ENCODE measurements at regions not wholly inside any gene's neighbourhood (a gene's known extent, or its start where the extent isn't known, plus 50 kb on each side); places are given as distances from the start of the nearest gene placed in this dataset.

GRCh38 chr9:87803623-87804345 is 77.9 kb downstream of the CTSL start (continued):
- TF ChIP-seq SMARCA4 (IDR thresholded peaks at IDR 0.05) (peak; percentile 89), CREB1 (IDR thresholded peaks at IDR 0.05) (peak; percentile 30; the same call in 1 of the 2 replicates), CREB1 (CRISPR knock-in tag; IDR thresholded peaks at IDR 0.05) (no peak), TEAD4 (IDR thresholded peaks at IDR 0.05; ENCODE audit: low read length) (peak; percentile 97), TEAD4 (CRISPR knock-in tag; IDR thresholded peaks at IDR 0.05; ENCODE audit: borderline replicate concordance) (no peak), E2F8 (IDR thresholded peaks at IDR 0.05; ENCODE audit: low read depth, partially characterized antibody) (no peak), TBP (optimal IDR thresholded peaks at IDR 0.05; ENCODE audit: low read depth, low read length) (no peak), HDAC3 (IDR thresholded peaks at IDR 0.05; ENCODE audit: borderline replicate concordance, partially characterized antibody) (peak; percentile 35), ZNF589 (CRISPR knock-in tag; IDR thresholded peaks at IDR 0.05; ENCODE audit: low read depth) (peak; percentile 72; the same call in 1 of the 2 replicates), BRF1 (IDR thresholded peaks at IDR 0.05; ENCODE audit: borderline replicate concordance, extremely low read depth, insufficient read length) (no peak), STAT5B (CRISPR knock-in tag; IDR thresholded peaks at IDR 0.05) (no peak), KHSRP (IDR thresholded peaks at IDR 0.05) (peak; percentile 40; the same call in 1 of the 2 replicates), MEIS2 (IDR thresholded peaks at IDR 0.05; ENCODE audit: partially characterized antibody) (no peak), SMARCC2 (IDR thresholded peaks at IDR 0.05; ENCODE audit: low read depth) (peak; percentile 60; the same call in 1 of the 2 replicates), PURB (CRISPR knock-in tag; IDR thresholded peaks at IDR 0.05; ENCODE audit: low read depth) (no peak), RFX5 (IDR thresholded peaks at IDR 0.05; ENCODE audit: low read depth, low read length) (no peak), EGR1 (conservative IDR thresholded peaks at IDR 0.05) (peak; percentile 92), TSC22D4 (tag; IDR thresholded peaks at IDR 0.05) (no peak), CBX1 (IDR thresholded peaks at IDR 0.05; ENCODE audit: low read depth) (no peak), ZKSCAN1 (IDR thresholded peaks at IDR 0.05; ENCODE audit: low read depth, low read length) (no peak)
- TF ChIP-seq, protein P1, sequence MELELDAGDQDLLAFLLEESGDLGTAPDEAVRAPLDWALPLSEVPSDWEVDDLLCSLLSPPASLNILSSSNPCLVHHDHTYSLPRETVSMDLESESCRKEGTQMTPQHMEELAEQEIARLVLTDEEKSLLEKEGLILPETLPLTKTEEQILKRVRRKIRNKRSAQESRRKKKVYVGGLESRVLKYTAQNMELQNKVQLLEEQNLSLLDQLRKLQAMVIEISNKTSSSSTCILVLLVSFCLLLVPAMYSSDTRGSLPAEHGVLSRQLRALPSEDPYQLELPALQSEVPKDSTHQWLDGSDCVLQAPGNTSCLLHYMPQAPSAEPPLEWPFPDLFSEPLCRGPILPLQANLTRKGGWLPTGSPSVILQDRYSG (tag; conservative IDR thresholded peaks at IDR 0.05; ENCODE audit: low read depth): 0 out of 2 replicates have a peak, but pooled peaks have one; percentile 25
